PC-3 (cell line): ENCODE measurements at regions not wholly inside any gene's neighbourhood (a gene's known extent, or its start where the extent isn't known, plus 50 kb on each side); places are given as distances from the start of the nearest gene placed in this dataset.

Source experiments
- ATAC-seq: fragments of 200-7000 bp; cut with Tn5 transposase; 2 replicates; pipeline ENCODE4 v1.9.1; 2020; ENCODE audit warnings: mild to moderate bottlenecking, moderate library complexity
- BruUV-seq: library from RNA; stranded (reverse); fragments of 400-500 nt; replicated peaks from 2 replicates; lab custom pipeline; 2021; lab: Mats Ljungman, UMichigan
- CTCF ChIA-PET: fragments of 300-600 bp; sonication (Branson Sonifier 250); formaldehyde crosslinking; loops from one replicate; lab custom pipeline; 2022; ENCODE audit warnings: antibody characterized with exemption; lab: Charles Lee
- POLR2A ChIA-PET: fragments of 300-600 bp; sonication (Branson Sonifier 250); formaldehyde crosslinking; loops from one replicate; lab custom pipeline; 2022; ENCODE audit warnings: antibody characterized with exemption; ENCODE audit not compliant: unreplicated experiment; lab: Charles Lee
- DNase-seq: peaks from one replicate; pipeline ENCODE4 v3.0.0-alpha.2; 2015
- H2AFZ ChIP-seq: fragments of 300-600 bp; sonication (generic); 2 replicates; pipeline ENCODE4 v1.6.0; 2016; ENCODE audit warnings: antibody characterized with exemption, low read length
- H3F3A ChIP-seq: fragments of 300-600 bp; sonication (generic); one replicate; pipeline ENCODE4 v1.6.0; 2017; ENCODE audit warnings: antibody characterized with exemption, low read length, control low read depth, mild to moderate bottlenecking; ENCODE audit not compliant: unreplicated experiment
- H3K27ac ChIP-seq: fragments of 300-600 bp; sonication (generic); 2 replicates; pipeline ENCODE4 v1.5.1; 2016; ENCODE audit warnings: mild to moderate bottlenecking, low read length
- H3K27me3 ChIP-seq: fragments of 300-600 bp; sonication (generic); 2 replicates; pipeline ENCODE4 v1.6.1; 2016; ENCODE audit warnings: low read length, mixed read lengths
- H3K36me3 ChIP-seq: fragments of 300-600 bp; sonication (generic); 2 replicates; pipeline ENCODE4 v1.6.1; 2016; ENCODE audit warnings: low read depth, mixed run types, low read length, mixed read lengths
- H3K4me1 ChIP-seq: fragments of 300-600 bp; sonication (generic); 2 replicates; pipeline ENCODE4 v1.5.1; 2016; ENCODE audit warnings: low read length; ENCODE audit not compliant: insufficient read depth
- H3K4me2 ChIP-seq: fragments of 300-600 bp; sonication (generic); 2 replicates; pipeline ENCODE4 v1.6.0; 2016; ENCODE audit warnings: low read length
- H3K4me3 ChIP-seq: fragments of 300-600 bp; sonication (generic); 2 replicates; pipeline ENCODE4 v1.5.1; 2016; ENCODE audit warnings: mild to moderate bottlenecking, low read length, mixed read lengths
- H3K79me2 ChIP-seq: fragments of 300-600 bp; sonication (generic); 2 replicates; pipeline ENCODE4 v1.6.1; 2017; ENCODE audit warnings: low read length, mixed read lengths
- H3K9ac ChIP-seq: fragments of 300-600 bp; sonication (generic); 2 replicates; pipeline ENCODE4 v1.6.0; 2016; ENCODE audit warnings: mild to moderate bottlenecking, low read length
- H3K9me2 ChIP-seq: fragments of 300-600 bp; sonication (generic); replicated peaks from 2 replicates; pipeline ENCODE4 v1.6.1; 2016; ENCODE audit warnings: mixed run types, low read length, mixed read lengths
- H3K9me3 ChIP-seq: fragments of 300-600 bp; sonication (generic); 2 replicates; pipeline ENCODE4 v1.6.1; 2016; ENCODE audit warnings: low read length, mixed read lengths
- H4K20me1 ChIP-seq: fragments of 300-600 bp; sonication (generic); 2 replicates; pipeline ENCODE4 v1.6.1; 2016; ENCODE audit warnings: low read length, mixed read lengths
- EZH2 ChIP-seq: fragments of 300-600 bp; sonication (generic); IDR thresholded peaks from one replicate; pipeline ENCODE4 v1.6.1; 2017; ENCODE audit warnings: antibody characterized with exemption, mild to moderate bottlenecking, low read length; ENCODE audit not compliant: unreplicated experiment
- EZH2phosphoT487 ChIP-seq: fragments of 300-600 bp; sonication (generic); IDR thresholded peaks from 2 replicates; pipeline ENCODE4 v1.6.1; 2018; ENCODE audit warnings: mild to moderate bottlenecking, antibody characterized with exemption, low read length, borderline replicate concordance
- intact Hi-C: fragments of 100-400 bp; cut with micrococcal nuclease; formaldehyde crosslinking; loops from 2 replicates; pipeline ENCODE4 v1.9.0; 2023
- TF ChIP-seq, protein P1 (sequence below): fragments of 300-600 bp; sonication (generic); conservative IDR thresholded peaks from 2 replicates; pipeline ENCODE4 v1.5.1; 2017; ENCODE audit warnings: antibody characterized with exemption, low read depth, mild to moderate bottlenecking, low read length

DNA sequence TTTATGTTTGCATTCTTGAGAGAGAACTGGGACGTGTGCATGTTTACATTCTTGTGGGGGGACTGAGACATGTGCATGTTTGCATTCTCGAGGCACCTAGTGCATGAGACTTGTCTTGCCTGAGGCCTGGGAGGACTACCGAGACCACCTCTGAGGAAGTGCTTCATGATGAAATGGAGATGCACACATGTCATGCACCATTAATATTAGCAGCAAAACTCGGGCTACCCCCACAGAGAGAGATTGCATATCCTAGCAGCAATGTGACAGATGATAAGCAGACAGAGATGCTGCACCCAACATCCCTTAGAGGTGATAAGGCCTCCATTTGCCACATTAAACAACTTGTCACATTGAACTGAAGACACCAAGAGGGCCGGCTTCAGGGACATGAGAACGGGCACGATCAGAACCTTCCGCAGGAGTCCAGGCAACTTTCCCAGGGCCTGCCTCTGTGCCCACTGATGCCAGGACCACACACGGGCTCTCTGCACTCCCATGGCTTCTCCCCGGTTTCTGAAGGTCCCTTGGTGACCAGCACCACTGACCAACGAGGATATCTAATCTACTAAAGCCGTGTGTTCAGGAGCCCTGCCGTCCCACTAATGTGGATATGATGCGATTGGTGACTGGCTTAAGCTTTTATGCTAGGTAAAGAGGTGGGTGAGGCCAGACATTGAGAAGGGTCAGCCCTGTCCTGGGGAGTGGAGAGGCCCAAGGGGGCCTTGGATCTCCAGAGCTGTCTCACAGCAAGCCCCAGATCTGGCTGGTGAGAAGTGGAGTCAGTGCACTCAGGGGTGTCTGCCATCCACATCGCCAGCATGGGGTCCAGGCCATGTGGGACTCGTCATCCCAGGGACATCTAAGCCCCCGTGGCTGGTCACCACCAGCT lies 208.3 kb downstream of the NDUFA10 start:
- ChIA-PET CTCF (no interaction called here), POLR2A (no interaction called here)
- no peaks in the 10 kb centered on the region; the same call in 1 of the 2 replicates for H3K4me1 ChIP-seq
- intact Hi-C loops: no loop called here
- no peaks in the 10 kb centered on the region for H3K36me3 ChIP-seq
- H3K4me3 ChIP-seq: no peak overlapping the region
- no peak overlapping the region for H3K9ac ChIP-seq
- peaks cover 21% of the 10 kb centered on the region for H3K27me3 ChIP-seq
- TF ChIP-seq EZH2phosphoT487 (no peak), EZH2 (no peak)
- TF ChIP-seq, protein P1, sequence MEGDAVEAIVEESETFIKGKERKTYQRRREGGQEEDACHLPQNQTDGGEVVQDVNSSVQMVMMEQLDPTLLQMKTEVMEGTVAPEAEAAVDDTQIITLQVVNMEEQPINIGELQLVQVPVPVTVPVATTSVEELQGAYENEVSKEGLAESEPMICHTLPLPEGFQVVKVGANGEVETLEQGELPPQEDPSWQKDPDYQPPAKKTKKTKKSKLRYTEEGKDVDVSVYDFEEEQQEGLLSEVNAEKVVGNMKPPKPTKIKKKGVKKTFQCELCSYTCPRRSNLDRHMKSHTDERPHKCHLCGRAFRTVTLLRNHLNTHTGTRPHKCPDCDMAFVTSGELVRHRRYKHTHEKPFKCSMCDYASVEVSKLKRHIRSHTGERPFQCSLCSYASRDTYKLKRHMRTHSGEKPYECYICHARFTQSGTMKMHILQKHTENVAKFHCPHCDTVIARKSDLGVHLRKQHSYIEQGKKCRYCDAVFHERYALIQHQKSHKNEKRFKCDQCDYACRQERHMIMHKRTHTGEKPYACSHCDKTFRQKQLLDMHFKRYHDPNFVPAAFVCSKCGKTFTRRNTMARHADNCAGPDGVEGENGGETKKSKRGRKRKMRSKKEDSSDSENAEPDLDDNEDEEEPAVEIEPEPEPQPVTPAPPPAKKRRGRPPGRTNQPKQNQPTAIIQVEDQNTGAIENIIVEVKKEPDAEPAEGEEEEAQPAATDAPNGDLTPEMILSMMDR: no peak
- no peak overlapping the region for H3K27ac ChIP-seq
- ATAC-seq (no peak), DNase-seq (no peak)
- no peaks in the 10 kb centered on the region for H3F3A ChIP-seq
- BruUV-seq: no TSS peak
- H3K9me3 ChIP-seq: no peaks in the 10 kb centered on the region
- no peaks in the 10 kb centered on the region for H3K9me2 ChIP-seq
- no peak overlapping the region for H3K4me2 ChIP-seq
- no peaks in the 10 kb centered on the region for H4K20me1 ChIP-seq
- H3K79me2 ChIP-seq: no peaks in the 10 kb centered on the region
- no peak overlapping the region for H2AFZ ChIP-seq

DNA sequence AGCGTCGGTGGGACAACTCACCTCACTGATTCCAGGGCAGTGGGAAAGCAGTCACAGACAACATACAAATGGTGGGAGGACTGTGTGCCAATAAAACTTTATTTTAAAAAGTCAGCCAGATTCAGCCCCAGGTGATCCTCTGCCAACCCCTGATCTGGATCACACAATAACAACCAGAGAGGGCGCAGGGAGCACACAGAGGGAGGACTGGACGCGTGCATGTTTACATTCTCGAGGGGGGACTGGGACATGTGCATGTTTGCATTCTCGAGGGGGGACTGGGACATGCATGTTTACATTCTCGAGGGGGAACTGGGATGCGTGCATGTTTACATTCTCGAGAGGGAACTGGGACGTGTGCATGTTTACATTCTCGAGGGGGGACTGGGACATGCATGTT lies 209.5 kb downstream of the NDUFA10 start:
- BruUV-seq: no TSS peak
- CTCF ChIA-PET: no interaction called here
- no peak overlapping the region for H3K27ac ChIP-seq

More for the DNA sequence above, 209.5 kb downstream of the NDUFA10 start:
- no peaks in the 10 kb centered on the region for H3K9me2 ChIP-seq
- TF ChIP-seq EZH2 (no peak), EZH2phosphoT487 (no peak)
- TF ChIP-seq, protein P1: no peak
- intact Hi-C loops: no loop called here
- H2AFZ ChIP-seq: 0 out of 2 replicates have a peak overlapping the region, but pooled peaks have one; percentile 45
- ATAC-seq (no peak), DNase-seq (no peak)
- H3F3A ChIP-seq: no peaks in the 10 kb centered on the region
- peaks cover 21% of the 10 kb centered on the region; the same call in 1 of the 2 replicates for H3K27me3 ChIP-seq
- peak overlapping the region; percentile 42; the same call in 1 of the 2 replicates for H3K4me3 ChIP-seq
- no peaks in the 10 kb centered on the region for H3K9me3 ChIP-seq
- POLR2A ChIA-PET: no interaction called here
- H3K79me2 ChIP-seq: no peaks in the 10 kb centered on the region
- H3K4me2 ChIP-seq: peak overlapping the region; percentile 54; the same call in 1 of the 2 replicates
- H4K20me1 ChIP-seq: no peaks in the 10 kb centered on the region
- H3K9ac ChIP-seq: no peak overlapping the region
- no peaks in the 10 kb centered on the region for H3K36me3 ChIP-seq
- H3K4me1 ChIP-seq: no peaks in the 10 kb centered on the region; the same call in 1 of the 2 replicates
